Left hindlimb (tissue), 1 donor: ENCODE measurements at regions not wholly inside any gene's neighbourhood (a gene's known extent, or its start where the extent isn't known, plus 50 kb on each side); places are given as distances from the start of the nearest gene placed in this dataset.

Experiments used
- DNase-seq: peaks from one replicate; pipeline ENCODE4 v3.0.0-alpha.2; 2018

DNA sequence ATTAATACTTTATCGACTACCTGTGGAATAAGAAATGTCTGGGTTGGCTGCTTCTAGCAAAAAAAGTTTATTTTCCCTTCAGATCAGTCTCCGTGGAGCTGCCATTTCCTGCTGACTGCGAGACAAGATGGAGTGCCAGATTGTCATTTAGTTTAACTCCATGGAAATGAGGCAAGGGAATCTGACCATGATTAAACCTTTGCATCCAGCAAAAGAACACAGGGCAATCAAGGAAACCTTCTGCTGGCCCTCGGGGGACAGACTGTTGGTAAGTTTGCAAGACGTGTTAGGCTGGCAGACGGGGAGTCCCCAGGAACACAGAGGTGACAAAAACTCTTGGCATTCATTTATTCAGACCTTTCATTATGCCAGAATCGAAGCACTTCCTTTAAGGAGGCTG is 52.2 kb upstream of the SPACA1 start:
- DNase-seq = no peak

DNA sequence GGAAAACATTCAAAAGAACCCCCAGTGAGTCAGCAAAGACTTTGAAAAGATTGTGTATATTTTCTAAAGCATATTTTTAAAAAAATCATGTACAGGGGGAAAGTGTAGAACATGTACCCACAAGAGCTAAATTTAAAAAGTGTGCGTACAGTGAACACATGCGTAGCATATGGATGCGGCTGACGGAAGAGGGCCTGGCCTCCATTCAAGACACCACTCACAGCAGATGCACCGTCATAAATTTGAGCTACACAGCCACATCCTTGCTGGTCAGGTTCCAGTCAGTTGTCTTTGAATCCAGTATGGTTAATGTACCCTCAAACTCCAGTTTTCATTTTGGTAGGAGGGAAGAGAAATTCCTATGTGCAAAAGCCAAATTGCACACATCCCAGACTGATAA is 54.3 kb upstream of the SPACA1 start:
- DNase-seq = peak; percentile 38

DNA sequence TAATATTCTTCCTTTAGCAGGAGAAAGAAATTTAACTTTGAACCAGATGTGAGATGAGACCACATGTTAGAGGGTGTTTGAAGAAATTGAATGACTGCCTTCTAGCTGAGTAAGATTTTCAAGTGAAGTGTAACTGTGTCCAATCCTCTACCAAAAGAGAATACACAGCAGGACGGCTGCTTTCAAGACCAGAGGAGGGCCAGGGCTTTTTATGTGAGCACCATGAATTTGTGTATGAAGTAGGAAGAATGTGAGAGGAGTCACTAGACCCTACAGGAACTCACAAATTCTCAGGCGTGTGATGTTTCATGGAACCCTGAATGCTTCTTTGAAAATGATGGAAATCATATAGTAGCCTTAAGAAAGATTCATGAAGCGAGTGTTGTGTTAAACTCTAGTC is 56.8 kb upstream of the SPACA1 start:
- DNase-seq = no peak

DNA sequence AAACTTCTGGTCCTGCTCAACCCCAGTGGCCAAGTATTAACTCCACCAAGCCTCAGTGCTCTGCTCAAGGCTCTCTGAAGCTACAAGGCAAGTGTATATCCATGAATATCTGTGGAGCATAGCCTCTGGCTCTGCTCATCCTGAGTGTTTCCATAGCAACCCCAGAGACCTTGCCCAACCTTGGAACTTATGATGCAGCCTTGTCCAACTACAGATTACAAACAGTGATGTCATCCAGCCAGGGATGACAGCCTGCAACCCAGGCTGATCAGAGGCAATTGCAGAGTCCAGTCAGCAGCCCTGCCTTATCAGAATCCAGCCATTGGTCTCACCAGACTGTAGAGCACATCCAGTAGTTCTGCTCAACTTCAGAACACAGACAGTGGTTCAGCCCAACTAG is 65.5 kb upstream of the SPACA1 start:
- DNase-seq = no peak

DNA sequence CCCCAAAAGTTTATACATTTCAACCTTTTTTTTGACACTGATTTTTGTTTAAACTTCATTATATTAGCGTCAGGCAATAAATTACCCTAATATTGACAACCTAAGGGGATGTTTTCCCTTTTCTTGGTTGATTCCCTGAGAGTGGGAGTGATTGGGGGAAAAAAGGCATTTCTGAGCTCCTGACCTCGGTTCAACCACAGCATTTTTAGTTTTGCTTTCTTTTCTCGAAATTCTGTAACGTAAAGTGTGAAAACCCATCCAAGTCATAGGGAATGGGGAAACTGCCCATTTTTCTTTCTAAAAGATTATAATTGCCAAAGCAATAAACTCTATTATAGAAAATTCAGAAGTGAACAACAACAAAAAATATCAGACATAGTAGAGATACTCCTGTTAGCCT is 67.9 kb upstream of the SPACA1 start:
- DNase-seq = no peak

DNA sequence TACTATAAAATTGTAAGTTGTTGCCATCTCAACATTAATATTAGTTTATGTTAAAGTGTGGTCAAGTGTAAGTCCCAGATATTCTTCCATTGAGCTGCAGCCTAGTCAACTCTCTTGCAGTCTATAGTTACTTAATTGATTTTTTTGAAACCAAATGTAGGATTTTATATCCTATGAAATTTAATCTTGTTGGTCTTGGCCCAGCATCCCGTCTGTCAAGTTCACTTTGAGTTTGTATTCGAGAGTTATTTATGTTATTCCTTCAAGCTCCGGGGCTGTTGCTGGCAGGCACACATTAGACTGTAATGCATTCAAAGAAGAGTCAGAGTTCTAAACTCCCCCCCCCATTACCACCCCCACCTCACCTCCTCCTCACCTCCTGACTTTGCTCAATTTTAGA is 71.0 kb upstream of the SPACA1 start:
- no peak for DNase-seq

DNA sequence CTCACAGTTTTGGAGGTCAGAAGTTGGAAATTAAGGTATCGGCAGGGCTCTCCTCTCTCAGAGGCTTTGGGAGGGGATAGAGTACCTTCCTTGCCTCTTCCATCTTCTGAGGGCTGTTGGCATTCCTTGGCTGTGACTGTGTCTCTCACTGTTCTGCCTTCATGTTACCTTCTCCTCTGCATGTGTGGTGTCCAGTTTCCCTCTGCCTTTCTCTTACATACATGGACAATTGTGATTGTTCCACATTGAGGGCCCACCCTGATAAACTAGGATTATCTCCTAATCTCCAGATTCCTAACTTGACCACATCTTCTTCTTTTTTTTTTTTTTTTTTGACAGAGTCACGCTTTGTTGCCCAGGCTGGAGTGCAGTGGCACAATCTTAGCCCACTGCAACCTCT is 72.1 kb upstream of the SPACA1 start:
- DNase-seq = no peak

DNA sequence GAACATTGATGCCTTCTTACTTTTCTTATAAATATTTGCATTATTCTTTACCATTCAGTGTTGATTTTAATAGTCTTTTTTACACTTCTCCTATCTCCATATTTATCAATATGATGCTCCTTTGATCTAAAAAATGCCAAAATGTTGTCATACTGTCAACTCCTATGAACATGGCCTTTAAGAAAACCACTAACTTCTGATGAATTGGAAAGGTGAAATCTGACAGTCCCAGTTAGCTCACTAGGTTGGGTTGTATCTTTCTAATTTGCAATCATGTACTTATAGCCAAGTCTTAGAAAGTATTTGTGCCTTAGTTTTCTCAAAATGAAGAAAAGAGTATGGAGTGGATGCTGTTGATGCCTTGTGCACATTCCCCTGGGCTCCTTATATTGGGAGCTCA is 75.4 kb upstream of the SPACA1 start:
- DNase-seq = no peak

DNA sequence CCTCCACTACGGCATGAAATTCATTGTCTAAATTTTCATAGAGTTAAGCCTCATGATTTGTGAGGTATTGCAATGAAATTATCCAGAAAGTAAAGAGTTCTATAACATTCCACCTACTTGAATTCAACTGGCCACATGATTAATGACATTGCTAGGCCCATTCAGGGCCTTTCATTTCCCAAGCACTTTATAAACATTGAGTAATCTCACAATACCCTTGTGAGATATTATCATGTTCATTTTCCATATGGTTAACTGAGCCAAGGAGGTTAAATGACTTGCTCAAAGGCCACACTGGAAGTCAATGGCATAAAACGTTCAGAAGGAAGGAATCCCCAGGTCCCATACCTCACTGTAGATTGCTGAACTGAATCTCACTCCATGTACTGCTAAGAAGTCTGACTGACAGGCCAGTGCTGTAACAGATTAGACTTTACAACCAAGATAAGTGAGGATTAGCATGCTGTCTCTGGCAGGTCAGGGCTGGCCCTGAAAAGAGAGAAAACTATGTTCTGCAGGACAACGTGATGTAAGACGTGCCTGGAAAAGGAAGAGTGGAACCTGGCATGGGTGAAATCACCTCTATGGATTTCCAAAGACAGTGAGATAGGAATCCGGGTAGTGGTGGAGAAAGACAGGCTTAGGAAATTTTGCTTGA is 75.9 kb upstream of the SPACA1 start:
- DNase-seq = no peak

DNA sequence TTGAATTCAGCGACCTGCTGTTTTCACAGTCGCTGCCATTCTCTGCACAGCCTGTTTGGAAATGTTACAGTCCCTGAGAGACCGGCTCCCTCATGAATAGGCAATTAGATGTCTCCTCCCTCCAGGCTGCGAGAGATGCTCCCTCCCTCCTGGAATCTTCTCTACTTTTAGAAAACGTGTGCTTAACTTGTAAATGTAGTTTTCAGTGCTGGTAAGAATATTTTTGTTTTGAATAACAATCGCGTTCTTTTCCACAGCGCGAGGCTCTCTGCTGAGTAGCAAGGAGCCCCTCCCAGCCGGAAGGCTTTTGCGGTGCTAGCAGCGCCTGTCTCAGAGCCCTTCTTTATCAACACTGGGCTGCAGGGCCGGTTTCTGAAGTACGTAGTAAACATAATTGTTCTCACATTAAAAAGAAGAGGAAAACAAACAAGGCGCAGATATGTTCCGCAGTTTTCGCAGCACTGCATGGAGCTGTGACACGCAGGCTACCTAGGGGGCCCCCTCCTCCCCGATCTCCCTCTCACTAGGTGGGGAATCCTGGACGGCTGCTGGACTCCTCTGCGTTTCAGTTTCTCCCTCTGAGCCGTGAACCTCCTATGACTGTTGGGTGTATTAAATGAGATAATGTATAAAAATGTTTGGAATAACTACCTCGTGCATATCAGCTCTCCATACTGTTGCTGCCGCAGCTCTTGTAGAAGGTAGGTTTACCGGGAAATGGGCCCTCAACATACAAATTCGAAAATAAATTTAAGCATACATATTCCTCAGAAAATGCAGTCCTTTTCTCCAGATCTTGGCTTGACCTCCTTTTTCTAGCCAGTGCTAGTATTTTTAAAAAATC is 79.0 kb upstream of the SPACA1 start:
- DNase-seq = no peak

DNA sequence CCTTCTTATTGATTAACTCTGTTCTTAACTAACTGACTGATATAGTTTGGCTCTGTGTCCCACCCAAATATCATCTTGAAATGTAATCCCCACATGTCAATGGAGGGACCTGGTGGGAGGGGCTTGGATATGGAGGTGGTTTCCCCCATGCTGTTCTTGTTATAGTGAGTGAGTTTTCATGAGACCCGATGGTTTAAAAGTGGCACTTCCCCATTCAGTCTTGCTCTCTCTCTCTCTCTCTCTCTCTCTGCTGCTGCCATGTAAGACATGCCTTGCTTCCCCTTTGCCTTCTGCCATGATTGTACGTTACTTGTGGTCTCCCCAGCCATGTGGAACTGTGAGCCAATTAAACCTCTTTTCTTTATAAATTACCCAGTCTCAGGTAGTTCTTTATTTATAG is 81.8 kb upstream of the SPACA1 start:
- DNase-seq = no peak

DNA sequence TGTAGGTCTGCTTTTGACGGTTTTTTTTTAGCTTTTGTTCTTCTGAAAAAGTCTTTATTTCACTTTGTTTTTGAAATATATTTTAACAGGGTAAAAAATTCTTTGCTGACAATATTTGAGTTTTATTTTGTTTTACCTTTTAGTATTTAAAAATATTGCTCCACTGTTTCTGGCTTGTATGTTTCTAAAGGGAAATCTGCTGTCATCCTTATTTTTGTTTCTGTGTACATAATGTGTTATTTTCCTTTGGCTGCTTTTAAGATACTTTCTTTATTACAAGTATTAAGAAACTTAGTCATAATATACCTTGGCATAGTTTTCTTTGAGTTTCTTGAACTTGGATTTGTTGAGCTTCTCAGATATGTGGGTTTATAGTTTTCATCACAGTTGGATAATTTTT is 88.6 kb upstream of the SPACA1 start:
- no peak for DNase-seq

DNA sequence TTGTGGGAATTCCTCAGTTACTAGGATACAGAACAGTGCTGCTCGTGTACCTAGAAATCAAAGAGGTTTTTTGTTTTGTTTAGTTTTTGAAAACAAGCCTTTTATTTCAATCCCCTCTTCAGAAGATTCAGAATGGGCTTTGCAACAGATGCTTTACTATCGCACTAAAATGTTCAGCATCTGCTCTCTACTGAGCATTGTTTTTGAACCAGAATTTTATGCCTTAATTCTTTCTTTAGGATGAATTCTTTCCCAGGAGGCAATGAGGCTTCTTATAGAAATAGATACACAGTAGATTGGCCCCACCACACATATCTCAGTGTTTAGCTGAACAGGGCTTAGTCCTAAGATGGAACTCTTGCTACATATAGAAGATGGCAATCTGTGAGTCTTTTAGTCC is 95.9 kb upstream of the SPACA1 start:
- DNase-seq = no peak

DNA sequence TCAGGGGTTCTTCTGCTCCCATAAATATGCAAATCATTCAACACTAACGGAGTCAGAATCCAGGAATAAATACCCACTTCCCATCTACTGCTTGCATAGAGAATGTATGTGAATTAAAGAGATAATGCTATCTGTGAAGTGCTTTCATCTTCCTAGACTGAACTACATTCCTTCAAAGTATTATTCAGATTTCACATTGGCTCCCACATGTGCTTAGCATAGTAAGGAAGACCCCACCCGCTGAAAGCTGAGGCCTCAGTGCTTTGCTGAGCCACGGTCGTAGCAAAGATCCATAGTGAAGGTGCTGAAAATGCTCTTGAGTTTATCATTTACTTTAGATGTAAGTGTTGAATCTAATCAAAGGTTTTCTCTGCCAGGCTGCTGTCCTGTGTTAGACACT is 97.0 kb upstream of the SPACA1 start:
- no peak for DNase-seq

DNA sequence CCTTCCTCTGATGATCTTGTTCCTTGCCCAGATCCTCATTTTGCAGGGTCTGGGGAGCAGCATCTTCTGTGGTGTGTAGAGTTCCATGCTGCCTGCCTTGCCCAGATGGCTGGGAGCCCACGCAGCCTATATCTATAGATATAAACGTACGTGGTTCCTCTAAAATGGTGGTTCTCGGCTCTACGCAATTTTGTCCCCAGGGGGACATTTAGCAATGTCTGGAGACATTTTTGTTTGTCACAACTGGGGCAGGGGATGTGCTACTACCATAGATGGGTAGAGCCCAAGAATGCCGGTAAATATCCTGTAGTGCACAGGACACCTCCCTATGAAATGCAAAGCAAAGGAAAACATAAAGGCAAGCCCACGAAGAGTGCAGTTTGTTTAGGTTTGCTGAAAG is 98.4 kb upstream of the SPACA1 start:
- DNase-seq = no peak

DNA sequence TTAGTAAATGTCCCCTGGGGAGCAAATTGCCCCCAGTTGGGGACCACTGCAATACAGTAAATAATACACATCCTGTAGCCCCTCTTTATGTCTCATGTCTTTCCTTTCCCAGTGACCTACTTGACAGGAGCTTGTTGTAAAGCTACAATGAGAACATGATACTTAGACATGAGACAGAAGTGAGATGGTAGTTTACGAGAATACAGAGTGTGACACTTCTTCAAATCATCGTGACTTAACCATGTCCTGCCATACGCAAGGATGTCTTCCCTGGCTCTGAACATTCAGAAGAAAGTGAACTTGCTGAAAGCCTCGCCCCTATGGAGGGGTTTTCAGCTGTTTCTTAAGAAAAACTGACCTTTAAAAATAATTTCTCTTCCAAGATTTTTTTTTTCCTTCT is 101.0 kb upstream of the SPACA1 start:
- no peak for DNase-seq

DNA sequence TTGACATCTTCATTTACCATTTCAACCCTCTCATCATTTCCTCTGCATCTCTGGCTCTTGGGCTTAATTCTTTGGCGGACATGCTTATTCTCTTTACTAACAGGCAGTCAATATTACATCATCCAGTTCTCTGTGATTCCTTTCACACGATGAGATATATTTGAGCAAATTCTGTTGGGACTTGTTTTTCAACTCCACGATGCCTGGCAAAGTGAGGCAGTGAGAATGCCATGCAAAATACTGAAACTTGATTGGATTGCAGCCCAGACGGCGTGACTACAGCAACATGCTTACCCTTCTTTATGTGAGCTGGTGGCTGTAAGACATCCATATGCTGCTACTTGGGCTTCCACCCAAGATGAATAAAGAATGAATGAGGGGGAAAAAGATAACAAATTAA is 101.7 kb upstream of the SPACA1 start:
- no peak for DNase-seq

DNA sequence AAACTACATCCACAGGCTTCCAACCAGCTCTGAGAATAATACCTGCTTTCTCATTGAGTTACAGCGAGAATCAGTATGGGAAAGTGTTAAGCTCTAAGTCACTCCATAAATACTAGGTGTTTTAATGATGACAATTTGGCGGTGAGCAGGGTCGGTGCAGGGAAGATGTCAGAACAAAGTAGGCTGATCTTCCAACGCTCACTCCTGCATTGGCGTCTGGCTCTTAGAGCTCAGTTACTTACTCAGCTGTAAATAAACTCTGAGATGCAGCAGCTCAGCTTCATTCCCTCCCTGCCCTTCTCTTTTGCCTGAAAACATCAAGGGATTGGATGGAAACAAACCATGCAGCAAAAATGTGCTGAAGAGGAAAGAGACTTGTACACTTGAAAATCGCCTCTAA is 102.5 kb upstream of the SPACA1 start:
- DNase-seq = no peak

DNA sequence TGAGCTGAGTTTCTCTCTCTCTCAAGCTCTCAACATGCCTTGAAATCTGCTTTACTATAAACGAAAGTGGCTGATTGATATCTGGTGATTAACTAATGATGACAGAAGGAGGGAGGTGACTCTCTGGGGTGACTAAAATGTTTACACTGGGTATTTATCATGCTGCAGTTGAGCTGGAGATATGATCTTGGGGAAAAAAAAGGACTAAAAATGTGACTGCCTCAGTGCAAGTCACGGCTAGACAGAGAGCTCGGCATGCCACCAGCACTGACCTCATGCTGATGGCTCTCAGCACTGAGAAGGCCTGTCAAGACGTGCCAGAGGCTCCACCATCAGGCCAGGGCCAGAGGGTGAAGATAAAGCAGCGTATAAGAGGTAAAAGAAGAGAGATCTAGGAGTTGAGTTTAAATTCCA is 103.1 kb upstream of the SPACA1 start:
- DNase-seq = peak; percentile 77

DNA sequence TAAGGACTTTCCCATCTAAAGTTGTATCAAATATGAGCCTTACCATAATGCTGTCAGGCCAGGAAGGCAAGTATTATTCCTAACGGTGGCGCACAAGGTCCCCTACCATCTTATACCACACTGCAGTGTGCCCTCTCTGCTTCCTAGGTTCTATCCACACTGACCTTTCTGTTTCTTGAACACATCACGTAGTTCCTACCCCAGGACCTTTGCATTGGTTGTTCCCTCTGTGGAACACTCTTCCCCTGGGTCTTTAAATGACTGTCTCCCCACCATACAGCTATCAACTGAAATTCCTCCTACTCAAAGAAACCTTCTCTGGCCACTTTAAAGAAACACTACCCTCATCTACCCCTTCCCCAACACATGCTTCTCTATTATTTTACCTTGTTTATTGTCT is 104.5 kb upstream of the SPACA1 start:
- DNase-seq = no peak

DNA sequence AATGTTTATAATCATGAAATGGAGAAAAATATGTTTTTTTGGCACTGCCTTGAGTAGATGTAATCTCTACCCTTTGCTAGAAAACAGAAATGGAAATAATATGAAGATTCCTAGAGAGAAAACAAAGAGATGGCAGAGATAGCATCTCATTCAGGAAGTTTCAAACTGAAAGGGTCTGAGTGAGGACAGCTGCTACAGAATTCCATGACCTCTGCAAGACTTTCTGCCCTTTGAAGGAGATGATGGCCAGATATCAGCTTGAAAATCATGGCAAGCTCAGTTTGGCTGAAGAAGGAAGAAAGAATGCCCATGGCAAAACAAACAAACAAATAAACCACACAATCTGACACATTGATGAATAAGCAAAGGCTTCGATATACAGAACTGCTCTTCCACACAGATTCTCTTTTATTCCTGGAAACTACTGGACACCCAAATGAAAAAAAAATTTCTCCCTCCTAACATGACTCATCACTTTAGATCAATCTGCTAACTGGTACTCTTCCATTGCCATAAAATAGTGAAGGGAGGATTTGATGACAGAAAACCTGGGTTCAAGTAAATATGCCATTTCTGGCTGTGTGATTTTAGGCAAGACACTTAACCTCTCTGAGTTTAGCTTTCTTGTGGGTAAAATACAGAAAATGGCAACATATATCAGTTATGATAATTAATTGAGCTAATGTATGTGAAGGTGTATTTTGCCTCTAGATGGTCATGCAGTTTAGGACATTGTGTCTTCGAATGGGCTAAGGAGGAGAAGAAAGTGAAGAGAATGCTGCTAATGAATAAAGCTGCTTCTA is 105.9 kb upstream of the SPACA1 start:
- no peak for DNase-seq

DNA sequence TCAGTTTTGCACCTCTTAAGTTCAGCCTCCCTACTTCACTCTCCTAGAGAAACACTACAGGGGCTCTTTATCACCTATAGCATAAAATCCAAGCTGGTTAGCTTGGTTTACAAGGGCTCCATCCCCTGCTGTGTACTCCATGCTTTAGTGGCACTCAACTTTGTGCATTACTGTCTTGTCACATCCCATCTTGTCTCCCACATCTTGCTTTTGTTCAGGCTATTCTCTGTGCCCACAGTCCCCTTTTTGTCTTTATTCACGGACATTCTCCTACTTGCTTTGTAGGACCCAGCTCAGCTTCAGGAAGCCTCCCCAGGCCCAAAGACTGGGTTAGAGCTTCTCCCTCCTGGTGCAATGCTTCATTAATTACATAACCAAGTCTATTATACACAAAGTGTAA is 107.9 kb upstream of the SPACA1 start:
- DNase-seq = no peak

DNA sequence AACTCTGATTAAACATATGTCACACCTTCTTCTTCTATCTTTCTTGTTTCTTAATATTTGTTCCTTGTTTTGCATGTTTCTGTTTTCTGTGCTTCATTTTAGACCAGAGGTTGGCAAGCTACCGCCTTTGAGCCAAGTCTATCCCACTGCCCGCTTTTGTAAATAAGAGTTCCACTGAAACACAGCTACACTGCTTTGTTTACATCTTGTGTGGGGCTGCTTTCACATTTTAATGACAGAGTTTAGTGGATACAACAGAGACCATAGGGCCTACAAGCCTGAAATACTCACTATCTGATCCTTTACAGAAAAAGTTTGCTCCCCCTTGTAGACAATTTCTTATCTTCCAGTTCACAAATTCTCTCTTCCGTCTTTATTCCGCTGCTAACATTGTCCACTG is 109.4 kb upstream of the SPACA1 start:
- DNase-seq = no peak

DNA sequence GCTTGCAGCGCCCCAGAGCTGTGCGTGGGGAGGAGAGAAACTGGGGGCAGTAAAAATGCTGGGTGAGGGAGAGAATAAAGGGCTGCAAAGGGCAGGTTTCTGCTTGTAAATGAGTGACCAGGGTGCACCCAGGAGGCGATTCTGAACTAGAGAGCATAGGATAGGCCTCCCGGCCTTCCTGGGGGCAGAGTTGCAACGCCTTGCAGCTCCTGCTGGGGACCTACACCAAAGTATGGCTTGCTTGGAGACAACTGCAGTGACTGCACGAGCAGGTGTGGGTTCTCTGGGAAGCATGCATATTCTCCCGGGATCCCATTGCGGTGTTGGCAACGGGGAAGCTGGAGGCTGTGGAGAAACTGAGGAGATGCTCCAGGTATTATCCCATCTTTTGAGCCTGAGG is 111.6 kb upstream of the SPACA1 start:
- no peak for DNase-seq
